Kidney epithelial cell (primary cell): ENCODE measurements at regions not wholly inside any gene's neighbourhood (a gene's known extent, or its start where the extent isn't known, plus 50 kb on each side); places are given as distances from the start of the nearest gene placed in this dataset.

Source experiments
- DNase-seq: peaks from one replicate; pipeline ENCODE4 v3.0.0-alpha.2; 2010; ENCODE audit warnings: low read depth
- H3K27me3 ChIP-seq: 2 replicates; pipeline ENCODE4 v1.6.0; 2011; ENCODE audit warnings: low read length; ENCODE audit not compliant: control insufficient read depth, insufficient read depth
- H3K36me3 ChIP-seq: 2 replicates; pipeline ENCODE4 v1.5.1; 2011; ENCODE audit warnings: low read length; ENCODE audit not compliant: control insufficient read depth, insufficient read depth
- H3K4me3 ChIP-seq: 2 replicates; pipeline ENCODE4 v1.5.1; 2011; ENCODE audit warnings: low read depth, mild to moderate bottlenecking, control low read depth, low read length
- CTCF ChIP-seq: IDR thresholded peaks from 2 replicates; pipeline ENCODE4 v1.5.1; 2011; ENCODE audit warnings: mild to moderate bottlenecking, moderate library complexity, low read length, control low read depth, inconsistent platforms; ENCODE audit not compliant: insufficient read depth, poor library complexity, severe bottlenecking

- Histone ChIP-seq H3K36me3 (no peaks in the 10 kb centered on the region), H3K4me3 (no peak overlapping the region), H3K27me3 (no peaks in the 10 kb centered on the region)
- no peak for DNase-seq
- no peak for TF ChIP-seq CTCF
Measured at GRCh38 chr3:164096352-164096751, 981.9 kb downstream of the SI start.

- H3K27me3 ChIP-seq: no peaks in the 10 kb centered on the region
- no peak for DNase-seq
- no peak overlapping the region for H3K4me3 ChIP-seq
- no peaks in the 10 kb centered on the region for H3K36me3 ChIP-seq
- no peak for TF ChIP-seq CTCF
Measured at GRCh38 chr3:164095949-164096348, 982.3 kb downstream of the SI start.

- no peak for DNase-seq
- H3K27me3 ChIP-seq: no peaks in the 10 kb centered on the region
- H3K36me3 ChIP-seq: no peaks in the 10 kb centered on the region
- no peak for TF ChIP-seq CTCF
- no peak overlapping the region for H3K4me3 ChIP-seq
Measured at GRCh38 chr3:164095279-164095678, 983.0 kb downstream of the SI start.

- no peak overlapping the region for H3K4me3 ChIP-seq
- no peak for DNase-seq
- no peak for TF ChIP-seq CTCF
- H3K36me3 ChIP-seq: no peaks in the 10 kb centered on the region
- H3K27me3 ChIP-seq: no peaks in the 10 kb centered on the region
Measured at GRCh38 chr3:164094546-164094945, 983.8 kb downstream of the SI start.

- no peak overlapping the region for H3K4me3 ChIP-seq
- DNase-seq: no peak
- H3K27me3 ChIP-seq: no peaks in the 10 kb centered on the region
- TF ChIP-seq CTCF: no peak
- no peaks in the 10 kb centered on the region for H3K36me3 ChIP-seq
Measured at GRCh38 chr3:164080208-164080607, 998.1 kb downstream of the SI start.

GRCh38 chr3:164064298-164064697, 1014.0 kb downstream of the SI start:
- TF ChIP-seq CTCF: no peak
- no peak for DNase-seq
- no peaks in the 10 kb centered on the region for H3K36me3 ChIP-seq
- H3K27me3 ChIP-seq: no peaks in the 10 kb centered on the region
- H3K4me3 ChIP-seq: no peak overlapping the region
